Heart left ventricle (tissue), 16 donors: ENCODE measurements at regions not wholly inside any gene's neighbourhood (a gene's known extent, or its start where the extent isn't known, plus 50 kb on each side); places are given as distances from the start of the nearest gene placed in this dataset.

Experiments used
- ATAC-seq, 4 donors: fragments of 200-7000 bp; cut with Tn5 transposase; one replicate each; pipeline ENCODE4 v1.9.1; 2020 to 2022; ENCODE audit warnings: moderate library complexity in 4 of 4, mild to moderate bottlenecking in 3 of 4, moderate number of reproducible peaks in 1 of 4
- DNase-seq, 5 donors: peaks; one replicate each; pipeline ENCODE4 v3.0.0-alpha.2; 2020
- H3K27ac ChIP-seq, 12 donors: fragments of 200-600 bp; sonication (generic) in 4 of 12; one replicate each; pipeline versions ENCODE4 v1.5.0 to v1.8.0; 2016 to 2022; ENCODE audit warnings: mild to moderate bottlenecking in 2 of 12
- H3K27me3 ChIP-seq, 9 donors: fragments of 200-600 bp; sonication (generic) in 2 of 9; one replicate each; pipeline versions ENCODE4 v1.5.1 to v1.8.0; 2016 to 2022; ENCODE audit warnings: mild to moderate bottlenecking in 3 of 9
- H3K36me3 ChIP-seq, 9 donors: fragments of 200-600 bp; sonication (generic) in 2 of 9; one replicate each; pipeline versions ENCODE4 v1.5.0 to v1.8.0; 2018 to 2022; ENCODE audit warnings: mild to moderate bottlenecking in 2 of 9
- H3K4me1 ChIP-seq, 12 donors: fragments of 200-600 bp; sonication (generic) in 4 of 12; one replicate each; pipeline versions ENCODE4 v1.5.0 to v1.8.0; 2016 to 2022; ENCODE audit warnings: mild to moderate bottlenecking in 3 of 12
- H3K4me3 ChIP-seq, 12 donors: fragments of 200-600 bp; sonication (generic) in 4 of 12; one replicate each; pipeline versions ENCODE4 v1.5.0 to v1.8.0; 2017 to 2022; ENCODE audit warnings: mild to moderate bottlenecking in 9 of 12, moderate library complexity in 4 of 12
- H3K9me3 ChIP-seq, 12 donors: fragments of 200-600 bp; sonication (generic) in 4 of 12; one replicate each; pipeline versions ENCODE4 v1.5.0 to v1.8.0; 2016 to 2022; ENCODE audit warnings: mild to moderate bottlenecking in 1 of 12
- POLR2A ChIP-seq, 2 donors: fragments of 450-650 bp; IDR thresholded peaks; one replicate each; pipeline ENCODE4 v1.6.1; 2017; ENCODE audit warnings: antibody characterized with exemption in 2 of 2, mild to moderate bottlenecking in 2 of 2, moderate library complexity in 2 of 2
- WGBS, 4 donors: extraction: QIAGEN DNeasy Blood & Tissue Kit in 2 of 4; methylation state at CpG; one replicate each; pipeline versions ENCODE4 v1.1.5 to v1.1.7; 2013 to 2018; 5-methylcytosine and 5-hydroxymethylcytosine counted together
- intact Hi-C, 10 donors: fragments of 100-400 bp; cut with DNase I; formaldehyde crosslinking; loops; one replicate each; pipeline versions ENCODE4 v1.11.1 to v1.14.2; 2022
- TF ChIP-seq, protein P1 (sequence below), 12 donors: fragments of 200-600 bp; sonication (generic) in 4 of 12; IDR thresholded peaks; one replicate each; pipeline versions ENCODE4 v1.5.0 to v1.8.0; 2018 to 2022; ENCODE audit warnings: antibody characterized with exemption in 12 of 12, mild to moderate bottlenecking in 5 of 12
- donor health status: ischemic (EF 13 %, LVEDD 7.1; RV severe dilation, severe dysfunction).
- donor health status: healthy with polysubstance abuse.
- donor health status: DM: no; HTN: yes; CAD: no.
- donor health status: DM: no; HTN: no; CAD: no.
- donor health status: ischemic (EF 25% LVEDD 6.9; RV normal size, moderate dysfunction).
- donor health status: ischemic (EF 25% LVEDD 5.7; RV mildly dilated, moderate dysfunction).
- donor health status: healthy.
- donor health status: DM: yes; HTN: yes; CAD: no.
- donor health status: ischemic (EF 35%, LVEDD 5.7; RV mildly dilated, moderate dysfunction).
- donor health status: nonischemic (EF 11% LVEDD 7.7; RV severe dilation, severe dysfunction).
- donor health status: DM: yes; HTN: yes; CAD: no.
- donor health status: PGD.
- donor health status: ischemic (EF 29% LVEDD 5.4; RV normal size, mild dysfunction).
- donor health status: nonischemic (EF 23%, LVEDD 6.1; RV moderate dilation, normal function).

GRCh38 chr5:117252566-117252965 lies 677.9 kb upstream of the SEMA6A start:
- H3K36me3 ChIP-seq = no peaks in the 10 kb centered on the region
- H3K9me3 ChIP-seq = no peaks in the 10 kb centered on the region
- intact Hi-C loops = no loop called here
- DNase-seq (no peak), ATAC-seq (no peak)
- H3K4me1 ChIP-seq = no peaks in the 10 kb centered on the region
- no peak overlapping the region for H3K4me3 ChIP-seq
- TF ChIP-seq, protein P1, sequence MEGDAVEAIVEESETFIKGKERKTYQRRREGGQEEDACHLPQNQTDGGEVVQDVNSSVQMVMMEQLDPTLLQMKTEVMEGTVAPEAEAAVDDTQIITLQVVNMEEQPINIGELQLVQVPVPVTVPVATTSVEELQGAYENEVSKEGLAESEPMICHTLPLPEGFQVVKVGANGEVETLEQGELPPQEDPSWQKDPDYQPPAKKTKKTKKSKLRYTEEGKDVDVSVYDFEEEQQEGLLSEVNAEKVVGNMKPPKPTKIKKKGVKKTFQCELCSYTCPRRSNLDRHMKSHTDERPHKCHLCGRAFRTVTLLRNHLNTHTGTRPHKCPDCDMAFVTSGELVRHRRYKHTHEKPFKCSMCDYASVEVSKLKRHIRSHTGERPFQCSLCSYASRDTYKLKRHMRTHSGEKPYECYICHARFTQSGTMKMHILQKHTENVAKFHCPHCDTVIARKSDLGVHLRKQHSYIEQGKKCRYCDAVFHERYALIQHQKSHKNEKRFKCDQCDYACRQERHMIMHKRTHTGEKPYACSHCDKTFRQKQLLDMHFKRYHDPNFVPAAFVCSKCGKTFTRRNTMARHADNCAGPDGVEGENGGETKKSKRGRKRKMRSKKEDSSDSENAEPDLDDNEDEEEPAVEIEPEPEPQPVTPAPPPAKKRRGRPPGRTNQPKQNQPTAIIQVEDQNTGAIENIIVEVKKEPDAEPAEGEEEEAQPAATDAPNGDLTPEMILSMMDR (IDR thresholded peaks at IDR 0.05) = no peak
- no peak for TF ChIP-seq POLR2A (IDR thresholded peaks at IDR 0.05)
- H3K27ac ChIP-seq = no peak overlapping the region
- no peaks in the 10 kb centered on the region for H3K27me3 ChIP-seq

GRCh38 chr5:117249086-117249815 lies 674.6 kb upstream of the SEMA6A start:
- 88 to 93% (median 89%) methylated on average over 5 of the region's 5 CpGs for WGBS, 4 donors
- TF ChIP-seq, protein P1 (IDR thresholded peaks at IDR 0.05) = no peak
- TF ChIP-seq POLR2A (IDR thresholded peaks at IDR 0.05) = no peak
- no peak for ATAC-seq

GRCh38 chr5:117246424-117246823 lies 671.8 kb upstream of the SEMA6A start:
- DNase-seq (no peak), ATAC-seq (no peak)
- H3K36me3 ChIP-seq = no peaks in the 10 kb centered on the region
- H3K27ac ChIP-seq = no peak overlapping the region
- no peak overlapping the region for H3K4me3 ChIP-seq
- peaks cover 0 to 3% (median 0%) of the 10 kb centered on the region in 12 donors for H3K9me3 ChIP-seq
- H3K4me1 ChIP-seq = no peaks in the 10 kb centered on the region
- intact Hi-C loops = no loop called here
- TF ChIP-seq, protein P1 (IDR thresholded peaks at IDR 0.05) = no peak
- no peak for TF ChIP-seq POLR2A (IDR thresholded peaks at IDR 0.05)
- no peaks in the 10 kb centered on the region for H3K27me3 ChIP-seq

More at GRCh38 chr5:117249086-117249815, 674.6 kb upstream of the SEMA6A start:
- Histone ChIP-seq H3K27ac (no peak overlapping the region), H3K4me1 (no peaks in the 10 kb centered on the region), H3K4me3 (no peak overlapping the region), H3K27me3 (no peaks in the 10 kb centered on the region), H3K9me3 (no peaks in the 10 kb centered on the region), H3K36me3 (no peaks in the 10 kb centered on the region)
- intact Hi-C loops = no loop called here
- no peak for DNase-seq

DNA sequence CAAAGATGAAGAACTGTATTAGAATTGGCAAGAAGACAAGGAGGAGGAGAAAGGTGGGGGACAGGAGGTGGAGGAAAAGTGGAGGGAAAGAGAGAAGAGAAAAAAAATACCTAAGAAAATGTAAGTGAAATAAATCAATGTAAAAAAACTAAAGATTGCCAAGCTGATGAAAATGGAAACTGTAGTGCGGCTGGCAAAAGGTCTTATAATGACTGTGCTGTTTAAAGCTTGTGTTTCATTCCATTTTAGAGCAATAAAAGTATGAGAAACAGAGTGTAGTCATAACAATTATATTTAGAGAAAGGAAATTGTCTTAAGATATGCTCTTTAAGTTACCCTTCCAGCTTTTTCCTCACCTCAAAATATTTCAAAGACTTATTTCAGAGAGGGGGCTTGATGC lies 670.5 kb upstream of the SEMA6A start:
- H3K4me1 ChIP-seq = no peaks in the 10 kb centered on the region
- peaks cover 0 to 4% (median 0%) of the 10 kb centered on the region in 12 donors for H3K9me3 ChIP-seq
- 90 to 95% (median 92%) methylated on average over 1 of the region's 1 CpG for WGBS, 4 donors
- no peak for TF ChIP-seq POLR2A (IDR thresholded peaks at IDR 0.05)
- TF ChIP-seq, protein P1 (IDR thresholded peaks at IDR 0.05) = no peak
- DNase-seq (no peak), ATAC-seq (no peak)
- H3K27ac ChIP-seq = no peak overlapping the region
- H3K27me3 ChIP-seq = no peaks in the 10 kb centered on the region
- intact Hi-C loops = no loop called here
- no peak overlapping the region for H3K4me3 ChIP-seq
- no peaks in the 10 kb centered on the region for H3K36me3 ChIP-seq
